Thymus (tissue), 11 donors: ENCODE measurements at regions not wholly inside any gene's neighbourhood (a gene's known extent, or its start where the extent isn't known, plus 50 kb on each side); places are given as distances from the start of the nearest gene placed in this dataset.

Source experiments
- DNase-seq, 9 donors: peaks; one replicate each; pipeline ENCODE4 v3.0.0-alpha.2; 2013; ENCODE audit warnings: low spot score in 9 of 9, low read depth in 6 of 9, missing footprints in 1 of 9
- H3K27ac ChIP-seq, 2 donors: one replicate each; pipeline ENCODE4 v1.5.1; 2013; ENCODE audit warnings: control low read depth in 1 of 2, low read depth in 1 of 2, low read length in 1 of 2, mild to moderate bottlenecking in 1 of 2, moderate library complexity in 1 of 2
- H3K27me3 ChIP-seq, 2 donors: one replicate each; pipeline ENCODE4 v1.5.1; 2013; ENCODE audit warnings: low read length in 1 of 2; ENCODE audit not compliant: control insufficient read depth in 2 of 2, insufficient read depth in 1 of 2
- H3K36me3 ChIP-seq, 2 donors: one replicate each; pipeline ENCODE4 v1.5.1; 2013; ENCODE audit warnings: low read length in 1 of 2, mild to moderate bottlenecking in 1 of 2, moderate library complexity in 1 of 2; ENCODE audit not compliant: control insufficient read depth in 2 of 2, insufficient read depth in 2 of 2
- H3K4me1 ChIP-seq, 2 donors: one replicate each; pipeline ENCODE4 v1.5.1; 2013; ENCODE audit warnings: low read length in 2 of 2; ENCODE audit not compliant: control insufficient read depth in 2 of 2, insufficient read depth in 2 of 2
- H3K4me3 ChIP-seq, 2 donors: one replicate each; pipeline ENCODE4 v1.5.1; 2013; ENCODE audit warnings: low read length in 2 of 2, control low read depth in 1 of 2, mild to moderate bottlenecking in 1 of 2
- H3K9me3 ChIP-seq, 2 donors: one replicate each; pipeline ENCODE4 v1.5.1; 2013; ENCODE audit warnings: low read length in 1 of 2, mild to moderate bottlenecking in 1 of 2; ENCODE audit not compliant: control insufficient read depth in 2 of 2, insufficient read depth in 1 of 2
- WGBS: extraction: QIAGEN DNeasy Blood & Tissue Kit; methylation state at CpG from one replicate; pipeline ENCODE4 v1.1.7; 2013; 5-methylcytosine and 5-hydroxymethylcytosine counted together
- donor health status: healthy.

GRCh38 chr4:54427826-54428225 is 198.7 kb downstream of the PDGFRA start:
- DNase-seq: no peak
- WGBS: 90% methylated on average over 2 of the region's 2 CpGs
- Histone ChIP-seq H3K9me3 (no peaks in the 10 kb centered on the region), H3K27me3 (no peaks in the 10 kb centered on the region), H3K4me3 (no peak overlapping the region), H3K27ac (no peak overlapping the region), H3K36me3 (no peaks in the 10 kb centered on the region), H3K4me1 (no peaks in the 10 kb centered on the region)

- Histone ChIP-seq H3K36me3 (no peaks in the 10 kb centered on the region), H3K4me1 (no peaks in the 10 kb centered on the region), H3K9me3 (no peaks in the 10 kb centered on the region), H3K27me3 (no peaks in the 10 kb centered on the region), H3K27ac (no peak overlapping the region), H3K4me3 (no peak overlapping the region)
- 95% methylated on average over 2 of the region's 2 CpGs for WGBS
- no peak for DNase-seq
Measured at GRCh38 chr4:54428940-54429339, 199.8 kb downstream of the PDGFRA start.

GRCh38 chr4:54433686-54434085 is 204.6 kb downstream of the PDGFRA start:
- H3K27me3 ChIP-seq: no peaks in the 10 kb centered on the region
- WGBS: 87% methylated on average over 3 of the region's 3 CpGs
- H3K27ac ChIP-seq: no peak overlapping the region
- no peaks in the 10 kb centered on the region for H3K4me1 ChIP-seq
- H3K36me3 ChIP-seq: no peaks in the 10 kb centered on the region
- H3K4me3 ChIP-seq: no peak overlapping the region
- DNase-seq: no peak
- H3K9me3 ChIP-seq: no peaks in the 10 kb centered on the region

GRCh38 chr4:54439831-54440243 is 210.7 kb downstream of the PDGFRA start:
- Histone ChIP-seq H3K4me3 (no peak overlapping the region), H3K27ac (no peak overlapping the region), H3K36me3 (no peaks in the 10 kb centered on the region), H3K27me3 (no peaks in the 10 kb centered on the region), H3K4me1 (no peaks in the 10 kb centered on the region), H3K9me3 (no peaks in the 10 kb centered on the region)
- DNase-seq: no peak
- whole genome bisulfite sequencing: 16% methylated on average over 6 of the region's 6 CpGs

GRCh38 chr4:54440394-54441136 is 211.5 kb downstream of the PDGFRA start:
- Histone ChIP-seq H3K4me1 (no peaks in the 10 kb centered on the region), H3K9me3 (no peaks in the 10 kb centered on the region), H3K36me3 (no peaks in the 10 kb centered on the region), H3K27me3 (no peaks in the 10 kb centered on the region), H3K27ac (no peak overlapping the region), H3K4me3 (no peak overlapping the region)
- peak in 2 of 9 donors; percentile 7 to 22 for DNase-seq
- 32% methylated on average over 7 of the region's 7 CpGs for WGBS

GRCh38 chr4:54445866-54446265 is 211.9 kb upstream of the KIT start:
- Histone ChIP-seq H3K4me3 (no peak overlapping the region), H3K36me3 (no peaks in the 10 kb centered on the region), H3K27me3 (no peaks in the 10 kb centered on the region), H3K9me3 (peaks cover 0 to 5% of the 10 kb centered on the region in 2 donors), H3K27ac (no peak overlapping the region), H3K4me1 (no peaks in the 10 kb centered on the region)
- DNase-seq: no peak

- Histone ChIP-seq H3K4me1 (no peaks in the 10 kb centered on the region), H3K27ac (no peak overlapping the region), H3K36me3 (no peaks in the 10 kb centered on the region), H3K9me3 (peaks cover 0 to 5% of the 10 kb centered on the region in 2 donors), H3K4me3 (no peak overlapping the region), H3K27me3 (no peaks in the 10 kb centered on the region)
- no peak for DNase-seq
- whole genome bisulfite sequencing: 31% methylated on average over 1 of the region's 1 CpG
Measured at GRCh38 chr4:54446581-54446980, 211.2 kb upstream of the KIT start.

GRCh38 chr4:54447304-54447703 is 210.5 kb upstream of the KIT start:
- no peaks in the 10 kb centered on the region for H3K27me3 ChIP-seq
- no peaks in the 10 kb centered on the region for H3K4me1 ChIP-seq
- no peak overlapping the region for H3K4me3 ChIP-seq
- no peak for DNase-seq
- WGBS: 70% methylated on average over 2 of the region's 2 CpGs
- H3K27ac ChIP-seq: no peak overlapping the region
- peaks cover 0 to 5% of the 10 kb centered on the region in 2 donors for H3K9me3 ChIP-seq
- H3K36me3 ChIP-seq: no peaks in the 10 kb centered on the region

GRCh38 chr4:54449999-54450398 is 207.8 kb upstream of the KIT start:
- Histone ChIP-seq H3K27ac (no peak overlapping the region), H3K9me3 (peaks cover 0 to 5% of the 10 kb centered on the region in 2 donors), H3K4me1 (no peaks in the 10 kb centered on the region), H3K36me3 (no peaks in the 10 kb centered on the region), H3K27me3 (no peaks in the 10 kb centered on the region), H3K4me3 (no peak overlapping the region)
- 98% methylated on average over 5 of the region's 5 CpGs for WGBS
- no peak for DNase-seq
